Endodermal cell (in vitro differentiated cells): ENCODE measurements at regions not wholly inside any gene's neighbourhood (a gene's known extent, or its start where the extent isn't known, plus 50 kb on each side); places are given as distances from the start of the nearest gene placed in this dataset.
"Not testable (repeated sequence)": the region's sequence is repeated elsewhere in the genome, so short reads cannot be mapped to it uniquely, and the experiment has no call there.

Experiments used
- DNase-seq: peaks from one replicate; pipeline ENCODE4 v3.0.0-alpha.2; 2017
- H3K27ac ChIP-seq: 2 replicates; pipeline ENCODE4 v1.5.1; 2013; ENCODE audit warnings: mild to moderate bottlenecking, low read depth, low read length, moderate library complexity
- H3K27me3 ChIP-seq: 2 replicates; pipeline ENCODE4 v1.6.1; 2013; ENCODE audit warnings: mild to moderate bottlenecking, low read length, moderate library complexity; ENCODE audit not compliant: insufficient read depth, control insufficient read depth, poor library complexity, severe bottlenecking
- H3K36me3 ChIP-seq: 2 replicates; pipeline ENCODE4 v1.7.0; 2013; ENCODE audit warnings: mild to moderate bottlenecking, low read length, moderate library complexity; ENCODE audit not compliant: control insufficient read depth, insufficient read depth
- H3K4me1 ChIP-seq: one replicate; pipeline ENCODE4 v1.7.0; 2013; ENCODE audit warnings: low read length; ENCODE audit not compliant: control insufficient read depth, insufficient read depth
- H3K4me3 ChIP-seq: 2 replicates; pipeline ENCODE4 v1.5.1; 2013; ENCODE audit warnings: mild to moderate bottlenecking, low read length, moderate library complexity
- H3K9ac ChIP-seq: 2 replicates; pipeline ENCODE4 v1.6.1; 2013; ENCODE audit warnings: mild to moderate bottlenecking, low read length, moderate library complexity; ENCODE audit not compliant: poor library complexity, severe bottlenecking; ENCODE audit errors: extremely low read depth
- H3K9me3 ChIP-seq: 2 replicates; pipeline ENCODE4 v1.6.1; 2013; ENCODE audit warnings: mild to moderate bottlenecking, low read length, moderate library complexity; ENCODE audit not compliant: control insufficient read depth
- H3K27ac Mint-ChIP-seq: 2 replicates; pipeline ENCODE4 v1.8.0; 2020; ENCODE audit warnings: mixed read lengths
- H3K27me3 Mint-ChIP-seq: 2 replicates; pipeline ENCODE4 v1.8.0; 2021; ENCODE audit warnings: mild to moderate bottlenecking, mixed read lengths; ENCODE audit not compliant: insufficient read depth
- H3K36me3 Mint-ChIP-seq: 2 replicates; pipeline ENCODE4 v1.8.0; 2020; ENCODE audit warnings: low read depth, mixed read lengths
- H3K4me1 Mint-ChIP-seq: 2 replicates; pipeline ENCODE4 v1.8.0; 2020; ENCODE audit warnings: mixed read lengths
- H3K4me3 Mint-ChIP-seq: 2 replicates; pipeline ENCODE4 v1.8.0; 2020; ENCODE audit warnings: mild to moderate bottlenecking, moderate library complexity, mixed read lengths
- H3K9me3 Mint-ChIP-seq: 2 replicates; pipeline ENCODE4 v1.8.0; 2020; ENCODE audit warnings: mild to moderate bottlenecking, mixed read lengths
- CTCF ChIP-seq: fragments of 200-600 bp; sonication (generic); conservative IDR thresholded peaks from 2 replicates; pipeline ENCODE4 v1.5.0; 2021; ENCODE audit warnings: antibody characterized with exemption, mild to moderate bottlenecking
- WGBS, 2 experiments: methylation state at CpG; one replicate each; pipeline versions ENCODE4 v1.1.5 to v1.1.7; 2013; ENCODE audit warnings: missing lambda C conversion rate in 2 of 2, mixed read lengths in 1 of 2; ENCODE audit not compliant: insufficient coverage in 1 of 2, insufficient read length in 1 of 2; 5-methylcytosine and 5-hydroxymethylcytosine counted together

GRCh38 chr6:60574723-60575122, 1711.3 kb downstream of the KHDRBS2 start:
- peaks cover 14% of the 10 kb centered on the region for H3K4me1 Mint-ChIP-seq
- H3K4me3 ChIP-seq, H3K4me3 Mint-ChIP-seq, DNase-seq, H3K4me1 ChIP-seq, H3K9ac ChIP-seq, H3K27ac ChIP-seq, H3K36me3 ChIP-seq, H3K36me3 Mint-ChIP-seq, H3K27me3 Mint-ChIP-seq, H3K27me3 ChIP-seq, H3K27ac Mint-ChIP-seq: not testable (repeated sequence)
- WGBS, 2 experiments: 62 to 85% methylated on average over 2 of the region's 3 CpGs
- H3K9me3 ChIP-seq: peaks cover 16% of the 10 kb centered on the region
- peaks cover 38% of the 10 kb centered on the region for H3K9me3 Mint-ChIP-seq

- peak; percentile 80 for DNase-seq
These were observed 1713.4 kb downstream of the KHDRBS2 start for GRCh38 chr6:60572607-60573006.

GRCh38 chr6:60571293-60572016, 1714.6 kb downstream of the KHDRBS2 start:
- not testable (repeated sequence) for H3K27me3 ChIP-seq, H3K9ac ChIP-seq, H3K4me1 ChIP-seq, H3K36me3 Mint-ChIP-seq, H3K27ac Mint-ChIP-seq, H3K4me3 Mint-ChIP-seq, H3K36me3 ChIP-seq, H3K27ac ChIP-seq, H3K4me3 ChIP-seq, H3K27me3 Mint-ChIP-seq
- peak; percentile 70 for TF ChIP-seq CTCF
- DNase-seq: peak; percentile 72
- peaks cover 18% of the 10 kb centered on the region for H3K4me1 Mint-ChIP-seq
- 73 to 100% methylated on average over 2 to 6 of the region's 6 CpGs for WGBS, 2 experiments
- H3K9me3 Mint-ChIP-seq: peaks cover 19% of the 10 kb centered on the region
- H3K9me3 ChIP-seq: peaks cover 14% of the 10 kb centered on the region

More at GRCh38 chr6:60572607-60573006, 1713.4 kb downstream of the KHDRBS2 start:
- peak; percentile 65 for TF ChIP-seq CTCF
- Mint-ChIP-seq H3K4me1 (peaks cover 14% of the 10 kb centered on the region), H3K9me3 (peaks cover 31% of the 10 kb centered on the region)
- not testable (repeated sequence) for H3K4me3 ChIP-seq, H3K4me1 ChIP-seq, H3K36me3 Mint-ChIP-seq, H3K4me3 Mint-ChIP-seq, H3K9ac ChIP-seq, H3K27ac Mint-ChIP-seq, H3K27me3 ChIP-seq, H3K27ac ChIP-seq, H3K27me3 Mint-ChIP-seq, H3K36me3 ChIP-seq
- peaks cover 16% of the 10 kb centered on the region for H3K9me3 ChIP-seq
- WGBS, 2 experiments: 94% methylated on average over 1 of the region's 1 CpG; no CpG with 5 or more reads in 1 of the 2 experiments

- H3K27ac ChIP-seq, H3K9me3 ChIP-seq, H3K27ac Mint-ChIP-seq, H3K36me3 Mint-ChIP-seq, DNase-seq, H3K4me1 ChIP-seq, H3K4me3 ChIP-seq, H3K9ac ChIP-seq, H3K27me3 ChIP-seq, H3K36me3 ChIP-seq, H3K27me3 Mint-ChIP-seq, H3K4me3 Mint-ChIP-seq: not testable (repeated sequence)
- H3K4me1 Mint-ChIP-seq: peaks cover 20% of the 10 kb centered on the region
- 83 to 84% methylated on average over 2 of the region's 2 CpGs for WGBS, 2 experiments
- H3K9me3 Mint-ChIP-seq: peaks cover 10% of the 10 kb centered on the region
These were observed 1715.4 kb downstream of the KHDRBS2 start for GRCh38 chr6:60570599-60570998.

GRCh38 chr6:60567447-60568187, 1718.4 kb downstream of the KHDRBS2 start:
- H3K36me3 Mint-ChIP-seq, H3K9me3 Mint-ChIP-seq, H3K27me3 ChIP-seq, H3K4me1 ChIP-seq, H3K4me3 ChIP-seq, DNase-seq, H3K27ac ChIP-seq, H3K4me3 Mint-ChIP-seq, H3K36me3 ChIP-seq, H3K9me3 ChIP-seq, H3K27me3 Mint-ChIP-seq, H3K9ac ChIP-seq, H3K27ac Mint-ChIP-seq: not testable (repeated sequence)
- WGBS, 2 experiments: 100% methylated on average over 1 of the region's 1 CpG; no CpG with 5 or more reads in 1 of the 2 experiments
- peaks cover 20% of the 10 kb centered on the region for H3K4me1 Mint-ChIP-seq
